Left ventricle myocardium inferior (tissue), 1 donor: ENCODE measurements at regions not wholly inside any gene's neighbourhood (a gene's known extent, or its start where the extent isn't known, plus 50 kb on each side); places are given as distances from the start of the nearest gene placed in this dataset.

Source experiments
- DNase-seq: peaks from one replicate; pipeline ENCODE4 v3.0.0-alpha.2; 2020
- H3K27ac ChIP-seq: fragments of 200-600 bp; replicated peaks from 2 replicates; pipeline ENCODE4 v1.8.0; 2021
- H3K27me3 ChIP-seq: fragments of 200-600 bp; 2 replicates; pipeline ENCODE4 v1.8.0; 2021; ENCODE audit warnings: low read depth
- H3K36me3 ChIP-seq: fragments of 200-600 bp; 2 replicates; pipeline ENCODE4 v1.8.0; 2021
- H3K4me1 ChIP-seq: fragments of 200-600 bp; 2 replicates; pipeline ENCODE4 v1.8.0; 2021
- H3K4me3 ChIP-seq: fragments of 200-600 bp; 2 replicates; pipeline ENCODE4 v1.8.0; 2021; ENCODE audit warnings: mild to moderate bottlenecking, moderate library complexity
- H3K9me3 ChIP-seq: fragments of 200-600 bp; replicated peaks from 2 replicates; pipeline ENCODE4 v1.8.0; 2021
- intact Hi-C: fragments of 100-400 bp; cut with micrococcal nuclease; formaldehyde crosslinking; loops from one replicate; pipeline ENCODE4 v1.11.0; 2022
- TF ChIP-seq, protein P1 (sequence below): fragments of 200-600 bp; IDR thresholded peaks from 2 replicates; pipeline ENCODE4 v1.8.0; 2021; ENCODE audit warnings: antibody characterized with exemption, mild to moderate bottlenecking, borderline replicate concordance
- donor health status: DM: no; HTN: yes; CAD: no; lungs with severe emphysema.

DNA sequence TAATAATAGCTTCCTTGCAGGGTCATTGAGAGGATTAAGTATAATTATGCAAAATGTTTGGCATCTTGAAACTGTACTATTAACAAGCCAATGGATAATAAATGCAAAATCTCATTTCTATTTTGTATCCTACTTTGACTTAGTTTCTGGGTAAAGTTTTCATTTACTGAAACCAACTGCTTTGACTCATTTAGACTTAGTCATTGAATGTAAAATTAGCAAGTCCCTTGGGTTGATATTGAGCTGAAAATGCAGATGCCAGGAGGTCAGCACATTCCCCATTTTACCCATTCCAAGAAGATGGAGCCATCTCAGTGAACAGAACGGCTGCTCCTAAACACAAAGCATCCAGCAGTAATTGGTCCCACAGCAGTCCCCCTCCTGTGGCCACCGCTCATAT is 74.7 kb upstream of the GATB start:
- Histone ChIP-seq H3K4me1 (no peaks in the 10 kb centered on the region), H3K36me3 (no peaks in the 10 kb centered on the region), H3K27ac (no peak overlapping the region), H3K9me3 (no peaks in the 10 kb centered on the region), H3K27me3 (no peaks in the 10 kb centered on the region), H3K4me3 (no peak overlapping the region)
- no peak for DNase-seq
- TF ChIP-seq, protein P1, sequence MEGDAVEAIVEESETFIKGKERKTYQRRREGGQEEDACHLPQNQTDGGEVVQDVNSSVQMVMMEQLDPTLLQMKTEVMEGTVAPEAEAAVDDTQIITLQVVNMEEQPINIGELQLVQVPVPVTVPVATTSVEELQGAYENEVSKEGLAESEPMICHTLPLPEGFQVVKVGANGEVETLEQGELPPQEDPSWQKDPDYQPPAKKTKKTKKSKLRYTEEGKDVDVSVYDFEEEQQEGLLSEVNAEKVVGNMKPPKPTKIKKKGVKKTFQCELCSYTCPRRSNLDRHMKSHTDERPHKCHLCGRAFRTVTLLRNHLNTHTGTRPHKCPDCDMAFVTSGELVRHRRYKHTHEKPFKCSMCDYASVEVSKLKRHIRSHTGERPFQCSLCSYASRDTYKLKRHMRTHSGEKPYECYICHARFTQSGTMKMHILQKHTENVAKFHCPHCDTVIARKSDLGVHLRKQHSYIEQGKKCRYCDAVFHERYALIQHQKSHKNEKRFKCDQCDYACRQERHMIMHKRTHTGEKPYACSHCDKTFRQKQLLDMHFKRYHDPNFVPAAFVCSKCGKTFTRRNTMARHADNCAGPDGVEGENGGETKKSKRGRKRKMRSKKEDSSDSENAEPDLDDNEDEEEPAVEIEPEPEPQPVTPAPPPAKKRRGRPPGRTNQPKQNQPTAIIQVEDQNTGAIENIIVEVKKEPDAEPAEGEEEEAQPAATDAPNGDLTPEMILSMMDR, result no peak
- intact Hi-C loops, result no loop called here

DNA sequence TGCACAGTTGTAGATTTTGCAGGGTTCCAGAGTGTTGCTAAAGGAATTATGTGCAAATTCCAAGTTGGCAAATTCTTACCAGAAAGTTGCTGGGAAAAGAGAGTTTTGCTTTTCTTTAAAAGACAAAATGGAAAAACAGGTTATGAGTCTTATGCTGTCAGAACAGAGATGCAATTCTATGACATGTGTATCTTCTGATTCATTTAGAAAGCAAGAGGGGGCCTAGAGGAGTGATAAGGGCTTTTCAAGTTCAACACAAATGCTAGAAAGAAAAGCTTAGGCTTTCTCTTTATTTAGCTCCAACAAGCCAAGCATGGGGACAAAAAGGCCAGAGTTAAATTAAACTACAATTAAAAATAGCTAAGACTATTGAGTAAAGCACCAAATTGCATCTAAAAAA is 72.4 kb upstream of the GATB start:
- intact Hi-C loops, result no loop called here
- no peak for DNase-seq
- TF ChIP-seq, protein P1, result no peak
- H3K27me3 ChIP-seq, result no peaks in the 10 kb centered on the region
- H3K36me3 ChIP-seq, result no peaks in the 10 kb centered on the region
- no peak overlapping the region for H3K4me3 ChIP-seq
- H3K27ac ChIP-seq, result no peak overlapping the region
- H3K9me3 ChIP-seq, result no peaks in the 10 kb centered on the region
- H3K4me1 ChIP-seq, result no peaks in the 10 kb centered on the region

DNA sequence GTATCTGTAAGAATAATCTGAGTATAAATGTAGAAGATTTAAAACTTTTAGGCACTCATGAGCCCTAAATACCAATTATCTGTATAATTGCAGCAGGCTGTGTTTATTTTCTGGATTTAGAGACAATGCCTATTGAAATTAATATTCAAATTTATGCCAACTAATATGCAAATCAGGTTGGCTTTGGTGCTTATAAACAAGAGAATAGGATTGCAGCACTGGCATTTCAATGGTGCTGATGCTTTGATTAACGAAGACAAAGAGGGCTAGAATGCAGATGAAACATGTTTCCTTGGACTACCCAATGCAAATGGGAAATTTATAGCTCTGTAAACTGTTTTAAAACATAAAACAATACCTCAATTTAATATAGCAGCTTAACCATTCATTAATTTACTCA is 70.7 kb upstream of the GATB start:
- H3K4me3 ChIP-seq, result no peak overlapping the region
- H3K9me3 ChIP-seq, result peaks cover 5% of the 10 kb centered on the region
- H3K27ac ChIP-seq, result no peak overlapping the region
- H3K36me3 ChIP-seq, result no peaks in the 10 kb centered on the region
- DNase-seq, result no peak
- H3K27me3 ChIP-seq, result no peaks in the 10 kb centered on the region
- TF ChIP-seq, protein P1, result no peak
- no peaks in the 10 kb centered on the region for H3K4me1 ChIP-seq
- intact Hi-C loops, result no loop called here

DNA sequence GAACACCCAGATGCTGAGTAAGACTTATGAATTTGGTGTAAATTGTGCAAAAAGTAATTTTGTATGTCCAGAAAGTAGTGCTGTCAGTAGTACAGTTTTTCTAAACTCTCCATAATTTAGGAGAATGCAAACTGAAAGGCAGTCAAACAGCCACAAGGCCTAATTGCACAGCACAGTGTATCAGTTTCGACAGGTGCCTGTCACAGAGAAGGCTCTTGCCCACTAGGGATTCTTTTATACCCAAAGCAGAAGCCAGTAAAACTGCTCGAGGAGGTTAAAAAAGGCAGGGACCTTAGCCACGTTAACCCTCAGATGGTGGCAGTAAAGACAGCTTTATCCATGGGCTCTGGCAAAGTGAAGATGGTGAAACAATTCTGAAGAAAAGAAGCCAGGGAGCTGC is 69.4 kb upstream of the GATB start:
- H3K36me3 ChIP-seq, result no peaks in the 10 kb centered on the region
- DNase-seq, result no peak
- H3K4me1 ChIP-seq, result no peaks in the 10 kb centered on the region
- no peaks in the 10 kb centered on the region for H3K27me3 ChIP-seq
- no peak overlapping the region for H3K4me3 ChIP-seq
- TF ChIP-seq, protein P1, result no peak
- intact Hi-C loops, result no loop called here
- H3K9me3 ChIP-seq, result peaks cover 13% of the 10 kb centered on the region
- no peak overlapping the region for H3K27ac ChIP-seq

DNA sequence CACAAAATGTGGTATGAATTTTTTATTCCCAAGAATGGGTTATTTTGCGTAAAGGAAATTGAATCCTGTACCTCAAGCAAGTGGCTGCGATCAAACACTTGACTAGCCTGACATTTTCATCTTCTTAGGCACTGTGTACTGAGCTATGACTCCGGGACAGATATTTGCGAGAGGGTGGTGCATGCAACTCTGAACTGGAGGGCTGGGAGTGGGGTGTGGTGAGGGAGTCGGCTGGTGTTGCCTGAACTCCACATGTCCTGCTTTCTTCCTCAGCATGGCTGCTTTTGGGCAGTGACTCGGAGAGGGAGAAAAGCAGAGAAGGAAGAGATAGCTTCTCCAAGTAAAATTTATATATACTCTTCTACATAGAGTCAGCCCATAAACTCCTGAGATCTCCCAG is 68.5 kb upstream of the GATB start:
- Histone ChIP-seq H3K9me3 (peaks cover 13% of the 10 kb centered on the region), H3K27ac (no peak overlapping the region), H3K27me3 (no peaks in the 10 kb centered on the region), H3K36me3 (no peaks in the 10 kb centered on the region), H3K4me1 (no peaks in the 10 kb centered on the region), H3K4me3 (no peak overlapping the region)
- DNase-seq, result no peak
- TF ChIP-seq, protein P1, result no peak
- intact Hi-C loops, result no loop called here

DNA sequence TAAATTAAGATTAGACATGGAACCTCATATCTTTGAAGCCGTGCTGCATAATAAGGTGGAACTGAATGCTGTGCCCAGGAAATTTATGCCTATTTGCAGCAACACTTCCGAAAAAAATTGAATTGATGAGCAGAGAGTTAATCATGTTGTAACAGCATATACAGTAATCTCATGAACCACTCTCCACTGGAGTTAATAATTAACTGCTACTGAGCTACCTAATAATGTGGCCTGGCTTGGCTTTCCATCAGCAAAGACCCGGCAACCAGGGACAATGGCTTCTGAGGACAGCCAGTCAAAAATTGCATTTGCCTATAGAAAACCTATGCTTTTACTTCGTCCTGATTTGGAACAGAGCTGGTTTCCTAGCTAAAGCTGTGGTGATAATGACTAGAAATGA is 63.8 kb upstream of the GATB start:
- no peaks in the 10 kb centered on the region for H3K36me3 ChIP-seq
- H3K4me3 ChIP-seq, result no peak overlapping the region
- no peaks in the 10 kb centered on the region for H3K27me3 ChIP-seq
- peaks cover 13% of the 10 kb centered on the region for H3K9me3 ChIP-seq
- DNase-seq, result no peak
- no peaks in the 10 kb centered on the region for H3K4me1 ChIP-seq
- intact Hi-C loops, result no loop called here
- TF ChIP-seq, protein P1, result no peak
- H3K27ac ChIP-seq, result no peak overlapping the region
